ENCODE measurements at regions not wholly inside any gene's neighbourhood (a gene's known extent, or its start where the extent isn't known, plus 50 kb on each side); places are given as distances from the start of the nearest gene placed in this dataset.

- no peaks in the 10 kb centered on the region for H3K9me3 ChIP-seq (ENCODE audit: control insufficient read depth, insufficient read depth, low read length)
- peak in 2 of 6 donors; percentile 26 to 81 for DNase-seq (ENCODE audit: low read depth in 4 of 6, low spot score in 6 of 6)
- 30% methylated on average over 1 of the region's 5 CpGs for WGBS (ENCODE audit: insufficient coverage)
- no peak overlapping the region for H3K27ac ChIP-seq (ENCODE audit: low read depth, low read length)
- H3K4me1 ChIP-seq (ENCODE audit: control insufficient read depth, insufficient read depth, low read length), result no peaks in the 10 kb centered on the region
- no peak overlapping the region for H3K4me3 ChIP-seq (ENCODE audit: low read depth, low read length)
- no peaks in the 10 kb centered on the region for H3K27me3 ChIP-seq (ENCODE audit: control insufficient read depth, insufficient read depth, low read length)
- H3K36me3 ChIP-seq (ENCODE audit: control insufficient read depth, insufficient read depth, low read length), result no peaks in the 10 kb centered on the region
These were observed 103.3 kb upstream of the DEPDC1 start for GRCh38 chr1:68600049-68600661.

DNA sequence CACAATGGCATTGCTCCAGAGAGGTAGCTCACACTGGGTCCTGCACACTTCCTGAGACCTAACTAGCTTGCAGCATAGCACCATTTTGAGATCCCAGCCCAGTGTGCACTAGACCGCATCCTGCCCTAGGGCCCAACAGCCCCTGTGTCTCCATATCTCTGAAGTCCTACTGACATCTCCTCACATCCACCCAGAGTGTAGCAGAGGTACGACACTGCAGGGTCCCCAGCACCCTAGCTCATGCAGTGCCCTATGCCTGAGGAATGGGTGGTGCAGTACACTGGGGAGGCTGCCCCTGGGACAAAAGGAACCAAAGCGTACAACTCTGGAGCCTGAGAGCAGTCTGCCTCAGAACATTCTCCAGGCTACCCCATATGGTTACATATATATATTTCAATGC lies 111.4 kb upstream of the DEPDC1 start:
- no peaks in the 10 kb centered on the region for H3K9me3 ChIP-seq (ENCODE audit: control insufficient read depth, insufficient read depth, low read length)
- H3K27me3 ChIP-seq (ENCODE audit: control insufficient read depth, insufficient read depth, low read length), result no peaks in the 10 kb centered on the region
- no peaks in the 10 kb centered on the region for H3K4me1 ChIP-seq (ENCODE audit: control insufficient read depth, insufficient read depth, low read length)
- H3K27ac ChIP-seq (ENCODE audit: low read depth, low read length), result no peak overlapping the region
- WGBS (ENCODE audit: insufficient coverage), result no CpG with 5 or more reads among the region's 3 CpGs
- DNase-seq (ENCODE audit: low read depth in 4 of 6, low spot score in 6 of 6), result no peak
- no peaks in the 10 kb centered on the region for H3K36me3 ChIP-seq (ENCODE audit: control insufficient read depth, insufficient read depth, low read length)
- no peak overlapping the region for H3K4me3 ChIP-seq (ENCODE audit: low read depth, low read length)

- Histone ChIP-seq H3K36me3 (ENCODE audit: control insufficient read depth, insufficient read depth, low read length) (no peaks in the 10 kb centered on the region), H3K27ac (ENCODE audit: low read depth, low read length) (no peak overlapping the region), H3K9me3 (ENCODE audit: control insufficient read depth, insufficient read depth, low read length) (peaks cover 2% of the 10 kb centered on the region), H3K4me1 (ENCODE audit: control insufficient read depth, insufficient read depth, low read length) (no peaks in the 10 kb centered on the region), H3K4me3 (ENCODE audit: low read depth, low read length) (no peak overlapping the region), H3K27me3 (ENCODE audit: control insufficient read depth, insufficient read depth, low read length) (no peaks in the 10 kb centered on the region)
- WGBS (ENCODE audit: insufficient coverage), result 51% methylated on average over 3 of the region's 4 CpGs
- DNase-seq (ENCODE audit: low read depth in 4 of 6, low spot score in 6 of 6), result no peak
These were observed 118.4 kb upstream of the DEPDC1 start for GRCh38 chr1:68615312-68615711.

- no peak overlapping the region for H3K27ac ChIP-seq (ENCODE audit: low read depth, low read length)
- H3K9me3 ChIP-seq (ENCODE audit: control insufficient read depth, insufficient read depth, low read length), result peaks cover 11% of the 10 kb centered on the region
- H3K36me3 ChIP-seq (ENCODE audit: control insufficient read depth, insufficient read depth, low read length), result no peaks in the 10 kb centered on the region
- H3K27me3 ChIP-seq (ENCODE audit: control insufficient read depth, insufficient read depth, low read length), result no peaks in the 10 kb centered on the region
- WGBS (ENCODE audit: insufficient coverage), result 80% methylated on average over 1 of the region's 1 CpG
- H3K4me1 ChIP-seq (ENCODE audit: control insufficient read depth, insufficient read depth, low read length), result no peaks in the 10 kb centered on the region
- no peak overlapping the region for H3K4me3 ChIP-seq (ENCODE audit: low read depth, low read length)
- peak in 1 of 6 donors; percentile 9 for DNase-seq (ENCODE audit: low read depth in 4 of 6, low spot score in 6 of 6)
These were observed 121.1 kb upstream of the DEPDC1 start for GRCh38 chr1:68617942-68618341.

- Histone ChIP-seq H3K4me3 (ENCODE audit: low read depth, low read length) (no peak overlapping the region), H3K4me1 (ENCODE audit: control insufficient read depth, insufficient read depth, low read length) (no peaks in the 10 kb centered on the region), H3K36me3 (ENCODE audit: control insufficient read depth, insufficient read depth, low read length) (no peaks in the 10 kb centered on the region), H3K27ac (ENCODE audit: low read depth, low read length) (no peak overlapping the region), H3K9me3 (ENCODE audit: control insufficient read depth, insufficient read depth, low read length) (peaks cover 11% of the 10 kb centered on the region), H3K27me3 (ENCODE audit: control insufficient read depth, insufficient read depth, low read length) (no peaks in the 10 kb centered on the region)
- DNase-seq (ENCODE audit: low read depth in 4 of 6, low spot score in 6 of 6), result no peak
- 100% methylated on average over 1 of the region's 1 CpG for WGBS (ENCODE audit: insufficient coverage)
These were observed 123.7 kb upstream of the DEPDC1 start for GRCh38 chr1:68620571-68620970.

DNA sequence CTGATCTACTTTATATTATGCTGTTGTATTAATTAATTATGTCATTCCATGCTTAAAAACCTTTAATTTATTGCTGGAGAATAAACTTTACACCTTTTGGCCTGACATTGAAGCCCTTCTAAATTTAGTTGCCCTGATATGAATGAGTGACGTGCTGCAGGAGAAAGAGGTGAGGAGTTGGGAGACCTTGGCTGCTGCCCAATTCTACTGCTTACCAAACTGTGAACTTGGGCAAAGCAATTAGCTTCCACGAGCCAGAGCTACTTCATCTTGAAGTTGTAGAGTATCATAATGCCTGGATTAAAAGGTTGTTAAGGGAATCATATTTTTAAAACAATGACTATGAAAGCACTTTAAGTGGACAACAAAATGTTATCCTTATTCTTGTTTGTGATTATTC lies 126.8 kb upstream of the DEPDC1 start:
- no CpG with 5 or more reads among the region's 2 CpGs for WGBS (ENCODE audit: insufficient coverage)

GRCh38 chr1:68624233-68624632 lies 127.4 kb upstream of the DEPDC1 start:
- no peak overlapping the region for H3K4me3 ChIP-seq (ENCODE audit: low read depth, low read length)
- no peaks in the 10 kb centered on the region for H3K36me3 ChIP-seq (ENCODE audit: control insufficient read depth, insufficient read depth, low read length)
- H3K27me3 ChIP-seq (ENCODE audit: control insufficient read depth, insufficient read depth, low read length), result no peaks in the 10 kb centered on the region
- H3K9me3 ChIP-seq (ENCODE audit: control insufficient read depth, insufficient read depth, low read length), result peaks cover 11% of the 10 kb centered on the region
- WGBS (ENCODE audit: insufficient coverage), result 14% methylated on average over 1 of the region's 3 CpGs
- H3K4me1 ChIP-seq (ENCODE audit: control insufficient read depth, insufficient read depth, low read length), result no peaks in the 10 kb centered on the region
- no peak overlapping the region for H3K27ac ChIP-seq (ENCODE audit: low read depth, low read length)
- DNase-seq (ENCODE audit: low read depth in 4 of 6, low spot score in 6 of 6), result no peak

More for the DNA sequence above, 126.8 kb upstream of the DEPDC1 start:
- Histone ChIP-seq H3K9me3 (ENCODE audit: control insufficient read depth, insufficient read depth, low read length) (peaks cover 11% of the 10 kb centered on the region), H3K27ac (ENCODE audit: low read depth, low read length) (no peak overlapping the region), H3K4me1 (ENCODE audit: control insufficient read depth, insufficient read depth, low read length) (no peaks in the 10 kb centered on the region), H3K36me3 (ENCODE audit: control insufficient read depth, insufficient read depth, low read length) (no peaks in the 10 kb centered on the region), H3K4me3 (ENCODE audit: low read depth, low read length) (no peak overlapping the region), H3K27me3 (ENCODE audit: control insufficient read depth, insufficient read depth, low read length) (no peaks in the 10 kb centered on the region)
- DNase-seq (ENCODE audit: low read depth in 4 of 6, low spot score in 6 of 6), result no peak

- DNase-seq (ENCODE audit: low read depth in 4 of 6, low spot score in 6 of 6), result peak in 1 of 6 donors; percentile 65
- Histone ChIP-seq H3K4me1 (ENCODE audit: control insufficient read depth, insufficient read depth, low read length) (no peaks in the 10 kb centered on the region), H3K27ac (ENCODE audit: low read depth, low read length) (no peak overlapping the region), H3K4me3 (ENCODE audit: low read depth, low read length) (no peak overlapping the region), H3K36me3 (ENCODE audit: control insufficient read depth, insufficient read depth, low read length) (no peaks in the 10 kb centered on the region), H3K27me3 (ENCODE audit: control insufficient read depth, insufficient read depth, low read length) (no peaks in the 10 kb centered on the region), H3K9me3 (ENCODE audit: control insufficient read depth, insufficient read depth, low read length) (peaks cover 6% of the 10 kb centered on the region)
- WGBS (ENCODE audit: insufficient coverage), result no CpG with 5 or more reads among the region's 1 CpG
These were observed 128.7 kb upstream of the DEPDC1 start for GRCh38 chr1:68625624-68626023.

DNA sequence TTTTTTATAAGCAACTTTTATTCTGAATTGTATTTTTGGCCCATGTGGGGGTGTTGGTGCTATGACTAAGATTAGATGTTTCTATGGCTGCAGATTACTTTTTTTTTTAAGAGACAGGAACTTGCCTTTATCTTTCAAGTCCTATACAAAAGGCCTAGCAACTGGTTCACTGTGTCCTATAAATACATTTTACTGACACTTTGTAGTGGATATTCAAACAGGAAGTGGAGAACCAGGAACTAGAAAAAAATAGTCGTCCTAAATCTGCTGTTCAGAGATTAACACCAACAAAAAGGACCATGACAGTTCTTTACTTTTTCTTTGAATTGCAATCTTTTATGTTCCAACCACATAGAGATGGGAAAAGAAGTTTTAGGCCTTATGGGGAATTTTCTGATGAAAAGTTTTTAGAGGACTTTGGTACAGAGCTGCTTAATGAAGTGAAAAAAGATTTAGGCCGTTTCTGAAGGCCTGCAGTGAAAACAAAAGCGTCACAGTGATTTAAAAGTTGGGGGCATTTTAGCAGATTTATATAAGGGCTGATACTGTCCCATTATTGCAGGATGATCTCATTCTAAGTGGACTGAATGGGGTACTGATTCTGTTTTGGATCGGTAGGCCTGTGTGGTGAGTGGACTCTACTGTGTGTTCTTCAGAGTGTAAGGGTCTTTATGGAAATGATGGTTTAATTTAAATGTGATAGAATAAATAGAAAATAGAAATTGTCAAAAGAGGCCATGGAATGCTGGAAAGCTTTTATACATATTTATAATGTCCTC lies 136.4 kb upstream of the DEPDC1 start:
- Histone ChIP-seq H3K4me1 (ENCODE audit: control insufficient read depth, insufficient read depth, low read length) (no peaks in the 10 kb centered on the region), H3K9me3 (ENCODE audit: control insufficient read depth, insufficient read depth, low read length) (no peaks in the 10 kb centered on the region), H3K4me3 (ENCODE audit: low read depth, low read length) (no peak overlapping the region), H3K27me3 (ENCODE audit: control insufficient read depth, insufficient read depth, low read length) (no peaks in the 10 kb centered on the region), H3K27ac (ENCODE audit: low read depth, low read length) (no peak overlapping the region), H3K36me3 (ENCODE audit: control insufficient read depth, insufficient read depth, low read length) (no peaks in the 10 kb centered on the region)
- 28% methylated on average over 3 of the region's 4 CpGs for WGBS (ENCODE audit: insufficient coverage)
- peak in 4 of 6 donors; percentile 1 to 51 (median 22) for DNase-seq (ENCODE audit: low read depth in 4 of 6, low spot score in 6 of 6)

DNA sequence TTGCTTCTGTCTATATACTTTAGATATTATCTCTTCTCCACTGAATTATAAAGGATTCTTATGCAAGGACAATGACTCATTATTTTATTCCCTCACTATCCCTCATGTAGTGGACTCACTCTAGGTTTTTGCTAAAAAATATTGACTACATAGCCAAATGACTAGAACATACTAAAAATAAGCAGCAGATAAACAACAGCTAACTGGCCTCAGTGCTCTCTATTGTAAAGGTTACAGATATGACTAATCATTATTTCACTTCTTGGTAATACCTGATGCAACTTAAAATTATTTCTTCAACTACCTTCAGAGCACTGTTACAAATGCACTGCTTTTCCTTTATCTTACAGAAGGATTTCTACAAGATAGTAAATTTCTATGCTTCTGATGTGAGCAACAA lies 147.6 kb upstream of the DEPDC1 start:
- H3K9me3 ChIP-seq (ENCODE audit: control insufficient read depth, insufficient read depth, low read length), result no peaks in the 10 kb centered on the region

More for the DNA sequence above, 147.6 kb upstream of the DEPDC1 start:
- H3K4me1 ChIP-seq (ENCODE audit: control insufficient read depth, insufficient read depth, low read length), result no peaks in the 10 kb centered on the region
- no peak overlapping the region for H3K27ac ChIP-seq (ENCODE audit: low read depth, low read length)
- no peak overlapping the region for H3K4me3 ChIP-seq (ENCODE audit: low read depth, low read length)
- no peaks in the 10 kb centered on the region for H3K27me3 ChIP-seq (ENCODE audit: control insufficient read depth, insufficient read depth, low read length)
- no peak for DNase-seq (ENCODE audit: low read depth in 4 of 6, low spot score in 6 of 6)
- H3K36me3 ChIP-seq (ENCODE audit: control insufficient read depth, insufficient read depth, low read length), result no peaks in the 10 kb centered on the region
